SK-N-SH (cell line): ENCODE measurements at regions not wholly inside any gene's neighbourhood (a gene's known extent, or its start where the extent isn't known, plus 50 kb on each side); places are given as distances from the start of the nearest gene placed in this dataset.

Experiments
- CTCF ChIA-PET: fragments of 300-600, 350-600 bp; formaldehyde crosslinking; extraction: SDS; loops from one replicate; lab custom pipeline; 2021; lab: Yijun Ruan, JAX
- POLR2A ChIA-PET: fragments of 350-600 bp; sonication (Branson Sonifier 250); formaldehyde crosslinking; extraction: SDS; loops from one replicate; lab custom pipeline; 2020; ENCODE audit warnings: antibody characterized with exemption, inconsistent platforms; lab: Yijun Ruan, JAX
- DNase-seq: peaks from one replicate; pipeline ENCODE4 v3.0.0; 2012
- H2AFZ ChIP-seq: fragments of 200-600 bp; sonication (generic); 2 replicates; pipeline ENCODE4 v1.8.1; 2016; ENCODE audit warnings: antibody characterized with exemption, mild to moderate bottlenecking, low read depth
- H3F3A ChIP-seq: fragments of 200-600 bp; sonication (generic); replicated peaks from 2 replicates; pipeline ENCODE3; 2016; ENCODE audit warnings: antibody characterized with exemption, mild to moderate bottlenecking; ENCODE audit not compliant: insufficient read depth
- H3K27ac ChIP-seq, 2 experiments: fragments of 200-500 bp in 1 of 2; fragments of 200-600 bp in 1 of 2; sonication (Bioruptor generic) in 1 of 2; sonication (generic), shearing (Covaris generic) in 1 of 2; 2 replicates each; pipeline versions ENCODE4 v1.5.1 to v1.6.1; 2014 to 2016; ENCODE audit warnings: low read depth in 2 of 2, inconsistent platforms in 1 of 2, low read length in 1 of 2, mild to moderate bottlenecking in 1 of 2, mixed read lengths in 1 of 2
- H3K27me3 ChIP-seq: fragments of 200-600 bp; sonication (generic), shearing (Covaris generic); 2 replicates; pipeline ENCODE4 v1.6.1; 2016; ENCODE audit warnings: mixed run types; ENCODE audit not compliant: insufficient read depth
- H3K36me3 ChIP-seq, 2 experiments: fragments of 200-500 bp in 1 of 2; fragments of 200-600 bp in 1 of 2; sonication (Bioruptor generic) in 1 of 2; sonication (generic) in 1 of 2; replicated peaks in 1 of 2; 2 replicates each; pipeline versions ENCODE3 to v1.5.1; 2014 to 2016; ENCODE audit warnings: low read length in 1 of 2, mild to moderate bottlenecking in 1 of 2; ENCODE audit not compliant: insufficient read depth in 2 of 2, control insufficient read depth in 1 of 2
- H3K4me1 ChIP-seq, 2 experiments: fragments of 200-500 bp in 1 of 2; fragments of 200-600 bp in 1 of 2; sonication (Bioruptor generic) in 1 of 2; sonication (generic), shearing (Covaris generic) in 1 of 2; 2 replicates each; pipeline versions ENCODE4 v1.5.1 to v1.6.1; 2014 to 2016; ENCODE audit warnings: low read depth in 1 of 2, low read length in 1 of 2, mixed run types in 1 of 2; ENCODE audit not compliant: insufficient read depth in 2 of 2, control insufficient read depth in 1 of 2
- H3K4me2 ChIP-seq: fragments of 200-600 bp; sonication (generic), shearing (Covaris generic); 2 replicates; pipeline ENCODE4 v1.6.1; 2017; ENCODE audit warnings: mixed run types
- H3K4me3 ChIP-seq, 2 experiments: fragments of 200-500 bp in 1 of 2; fragments of 200-600 bp in 1 of 2; sonication (Bioruptor generic) in 1 of 2; sonication (generic), shearing (Covaris generic) in 1 of 2; 2 replicates each; pipeline versions ENCODE4 v1.5.1 to v1.8.1; 2014 to 2016; ENCODE audit warnings: low read depth in 2 of 2, inconsistent platforms in 1 of 2, low read length in 1 of 2, mild to moderate bottlenecking in 1 of 2, mixed read lengths in 1 of 2, moderate library complexity in 1 of 2
- H3K79me2 ChIP-seq: fragments of 200-600 bp; sonication (generic); 2 replicates; pipeline ENCODE4 v1.8.1; 2017; ENCODE audit warnings: mild to moderate bottlenecking; ENCODE audit not compliant: insufficient read depth
- H3K9ac ChIP-seq: fragments of 200-600 bp; sonication (generic); 2 replicates; pipeline ENCODE4 v1.6.1; 2017; ENCODE audit warnings: mixed run types
- H3K9me2 ChIP-seq: fragments of 200-600 bp; sonication (generic); 2 replicates; pipeline ENCODE4 v1.6.1; 2017; ENCODE audit warnings: mixed run types
- H3K9me3 ChIP-seq: fragments of 200-600 bp; sonication (generic); 2 replicates; pipeline ENCODE4 v1.6.1; 2017; ENCODE audit warnings: mixed run types, mild to moderate bottlenecking, moderate library complexity
- H4K20me1 ChIP-seq: fragments of 200-600 bp; sonication (generic); 2 replicates; pipeline ENCODE4 v1.6.1; 2017; ENCODE audit warnings: mild to moderate bottlenecking, mixed run types; ENCODE audit not compliant: insufficient read depth
- FOXJ3 ChIP-seq: sonication (generic); formaldehyde crosslinking; IDR thresholded peaks from 2 replicates; pipeline ENCODE4 v1.5.1; 2020; ENCODE audit warnings: mild to moderate bottlenecking, missing genetic modification reagents
- GABPA ChIP-seq: IDR thresholded peaks from 2 replicates; pipeline ENCODE4 v1.4.0; 2012; ENCODE audit warnings: low read depth, mild to moderate bottlenecking
- JUND ChIP-seq: IDR thresholded peaks from 2 replicates; pipeline ENCODE4 v1.4.0; 2012
- MEF2A ChIP-seq: IDR thresholded peaks from 2 replicates; pipeline ENCODE4 v1.4.0; 2012; ENCODE audit warnings: low read depth, borderline replicate concordance
- MXI1 ChIP-seq: IDR thresholded peaks from 2 replicates; pipeline ENCODE4 v1.6.1; 2012; ENCODE audit warnings: mild to moderate bottlenecking, low read depth, low read length, improper control_type of control experiment
- NFIC ChIP-seq: IDR thresholded peaks from 2 replicates; pipeline ENCODE4 v1.4.0; 2012; ENCODE audit warnings: borderline replicate concordance
- NRF1 ChIP-seq: IDR thresholded peaks from 2 replicates; pipeline ENCODE4 v1.6.1; 2012; ENCODE audit warnings: low read depth, mild to moderate bottlenecking, low read length
- RXRA ChIP-seq: IDR thresholded peaks from 2 replicates; pipeline ENCODE4 v1.4.0; 2012; ENCODE audit warnings: low read depth, mild to moderate bottlenecking, borderline replicate concordance
- SMC3 ChIP-seq: IDR thresholded peaks from 2 replicates; pipeline ENCODE4 v1.6.1; 2012; ENCODE audit warnings: low read depth, low read length, improper control_type of control experiment
- WGBS: methylation state at CpG from one replicate; pipeline ENCODE4 v1.1.6; 2017; ENCODE audit warnings: low lambda C conversion rate; 5-methylcytosine and 5-hydroxymethylcytosine counted together
- TF ChIP-seq, protein P1 (sequence below): IDR thresholded peaks from 2 replicates; pipeline ENCODE4 v1.4.0; 2012; ENCODE audit warnings: low read depth
- TF ChIP-seq, protein P2 (sequence below): IDR thresholded peaks from 2 replicates; pipeline ENCODE4; 2012
- TF ChIP-seq, protein P3 (sequence below): fragments of 150-350 bp; IDR thresholded peaks from 2 replicates; pipeline ENCODE4 v1.6.1; 2017; ENCODE audit warnings: antibody characterized with exemption, low read length, low read depth, borderline replicate concordance

DNA sequence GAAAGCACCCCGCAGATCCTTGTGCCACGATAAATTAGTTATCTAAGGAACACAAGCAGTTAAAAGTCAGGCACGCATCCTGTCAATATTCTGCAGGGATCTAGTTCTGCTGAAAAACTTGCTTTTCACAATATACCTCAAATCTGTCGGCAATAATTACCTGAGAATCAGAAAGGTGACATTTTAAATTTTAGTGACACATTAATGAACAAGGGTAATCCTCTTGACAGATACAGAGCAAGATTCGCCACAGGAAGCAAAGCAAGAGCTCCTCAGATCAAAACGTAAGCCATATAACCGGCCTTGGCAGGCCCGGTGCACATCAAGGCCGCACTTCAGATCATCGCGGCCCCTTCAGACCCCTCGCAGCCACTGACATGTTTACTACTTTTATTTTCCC lies 185.7 kb downstream of the ATPSCKMT start:
- no peaks in the 10 kb centered on the region for H3K9me3 ChIP-seq
- H3K9ac ChIP-seq = no peak overlapping the region
- H3K4me2 ChIP-seq = no peak overlapping the region
- no peak for DNase-seq
- TF ChIP-seq MEF2A = no peak
- TF ChIP-seq, protein P1, sequence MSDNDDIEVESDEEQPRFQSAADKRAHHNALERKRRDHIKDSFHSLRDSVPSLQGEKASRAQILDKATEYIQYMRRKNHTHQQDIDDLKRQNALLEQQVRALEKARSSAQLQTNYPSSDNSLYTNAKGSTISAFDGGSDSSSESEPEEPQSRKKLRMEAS = no peak
- no peak for TF ChIP-seq JUND
- no peak for TF ChIP-seq SMC3
- no peak for TF ChIP-seq MXI1
- TF ChIP-seq RXRA = no peak
- TF ChIP-seq, protein P2, sequence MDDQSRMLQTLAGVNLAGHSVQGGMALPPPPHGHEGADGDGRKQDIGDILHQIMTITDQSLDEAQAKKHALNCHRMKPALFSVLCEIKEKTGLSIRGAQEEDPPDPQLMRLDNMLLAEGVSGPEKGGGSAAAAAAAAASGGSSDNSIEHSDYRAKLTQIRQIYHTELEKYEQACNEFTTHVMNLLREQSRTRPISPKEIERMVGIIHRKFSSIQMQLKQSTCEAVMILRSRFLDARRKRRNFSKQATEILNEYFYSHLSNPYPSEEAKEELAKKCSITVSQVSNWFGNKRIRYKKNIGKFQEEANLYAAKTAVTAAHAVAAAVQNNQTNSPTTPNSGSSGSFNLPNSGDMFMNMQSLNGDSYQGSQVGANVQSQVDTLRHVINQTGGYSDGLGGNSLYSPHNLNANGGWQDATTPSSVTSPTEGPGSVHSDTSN = no peak
- TF ChIP-seq NFIC = no peak
- TF ChIP-seq, protein P3, sequence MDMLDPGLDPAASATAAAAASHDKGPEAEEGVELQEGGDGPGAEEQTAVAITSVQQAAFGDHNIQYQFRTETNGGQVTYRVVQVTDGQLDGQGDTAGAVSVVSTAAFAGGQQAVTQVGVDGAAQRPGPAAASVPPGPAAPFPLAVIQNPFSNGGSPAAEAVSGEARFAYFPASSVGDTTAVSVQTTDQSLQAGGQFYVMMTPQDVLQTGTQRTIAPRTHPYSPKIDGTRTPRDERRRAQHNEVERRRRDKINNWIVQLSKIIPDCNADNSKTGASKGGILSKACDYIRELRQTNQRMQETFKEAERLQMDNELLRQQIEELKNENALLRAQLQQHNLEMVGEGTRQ = no peak
- TF ChIP-seq FOXJ3 = no peak
- TF ChIP-seq NRF1 = no peak
- no peak for TF ChIP-seq GABPA
- H3K27me3 ChIP-seq = no peaks in the 10 kb centered on the region; the same call in 1 of the 2 replicates
- 50% methylated on average over 12 of the region's 12 CpGs for WGBS
- H3K79me2 ChIP-seq = no peaks in the 10 kb centered on the region
- H3F3A ChIP-seq = no peaks in the 10 kb centered on the region
- no peaks in the 10 kb centered on the region for H3K36me3 ChIP-seq
- H4K20me1 ChIP-seq = no peaks in the 10 kb centered on the region
- no peaks in the 10 kb centered on the region; a peak in 1 of 4 replicates for H3K4me1 ChIP-seq
- H3K4me3 ChIP-seq = no peak overlapping the region
- CTCF ChIA-PET = no interaction called here
- POLR2A ChIA-PET = no interaction called here
- no peak overlapping the region for H2AFZ ChIP-seq
- H3K9me2 ChIP-seq = no peaks in the 10 kb centered on the region
- H3K27ac ChIP-seq = no peak overlapping the region

DNA sequence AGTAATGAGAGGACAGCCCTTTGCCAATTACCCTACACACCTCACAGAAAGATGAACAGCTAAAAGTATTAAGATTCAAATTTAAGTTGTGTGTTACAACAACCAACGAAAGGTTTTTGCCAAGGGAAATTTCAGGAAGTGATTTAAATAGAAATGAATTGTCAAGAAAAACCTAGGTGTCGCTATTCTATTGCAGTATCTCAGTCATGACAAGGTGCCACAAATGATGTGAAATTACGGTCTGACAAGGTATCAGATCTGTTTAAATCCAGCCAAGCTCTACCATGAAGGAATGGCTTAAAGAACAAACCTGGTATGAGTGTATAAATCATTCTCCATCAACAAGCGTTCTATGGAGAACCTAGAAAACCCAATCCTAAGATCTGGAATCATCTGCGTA lies 189.7 kb downstream of the ATPSCKMT start:
- CTCF ChIA-PET = no interaction called here
- H3K9me2 ChIP-seq = no peaks in the 10 kb centered on the region
- no peaks in the 10 kb centered on the region for H3F3A ChIP-seq
- no peak overlapping the region for H3K9ac ChIP-seq
- H3K4me2 ChIP-seq = no peak overlapping the region
- no peaks in the 10 kb centered on the region for H3K79me2 ChIP-seq
- no peak overlapping the region for H3K4me3 ChIP-seq
- POLR2A ChIA-PET = no interaction called here
- H3K9me3 ChIP-seq = no peaks in the 10 kb centered on the region
- H3K36me3 ChIP-seq = no peaks in the 10 kb centered on the region
- H3K4me1 ChIP-seq = no peaks in the 10 kb centered on the region; a peak in 1 of 4 replicates
- no peaks in the 10 kb centered on the region; the same call in 1 of the 2 replicates for H3K27me3 ChIP-seq
- no peaks in the 10 kb centered on the region for H4K20me1 ChIP-seq
- no peak overlapping the region for H2AFZ ChIP-seq
- no peak for TF ChIP-seq NFIC
- DNase-seq = no peak
- H3K27ac ChIP-seq = no peak overlapping the region
- WGBS = 48% methylated on average over 5 of the region's 5 CpGs
